Tibial nerve (tissue), 4 donors: ENCODE measurements at regions not wholly inside any gene's neighbourhood (a gene's known extent, or its start where the extent isn't known, plus 50 kb on each side); places are given as distances from the start of the nearest gene placed in this dataset.

ENCODE experiments used
- DNase-seq, 2 donors: peaks; one replicate each; pipeline ENCODE4 v3.0.0-alpha.2; 2019; ENCODE audit warnings: low spot score in 2 of 2
- H3K27ac ChIP-seq, 4 donors: fragments of 200-600 bp; sonication (generic) in 3 of 4; one replicate each; pipeline ENCODE4 v1.5.1; 2017 to 2019; ENCODE audit warnings: mild to moderate bottlenecking in 1 of 4
- H3K27me3 ChIP-seq, 2 donors: fragments of 200-600 bp; sonication (generic) in 1 of 2; one replicate each; pipeline versions ENCODE4 v1.5.1 to v1.6.0; 2017 to 2019
- H3K36me3 ChIP-seq, 3 donors: fragments of 200-600 bp; sonication (generic); one replicate each; pipeline ENCODE4 v1.5.1; 2018 to 2019
- H3K4me1 ChIP-seq, 4 donors: fragments of 200-600 bp; sonication (generic) in 3 of 4; one replicate each; pipeline ENCODE4 v1.5.1; 2017 to 2019
- H3K4me3 ChIP-seq, 4 donors: fragments of 200-600 bp; sonication (generic) in 3 of 4; one replicate each; pipeline ENCODE4 v1.5.1; 2017 to 2019; ENCODE audit warnings: mild to moderate bottlenecking in 1 of 4, moderate library complexity in 1 of 4
- H3K9me3 ChIP-seq, 4 donors: fragments of 200-600 bp; sonication (generic) in 3 of 4; one replicate each; pipeline ENCODE4 v1.5.1; 2017 to 2019
- EP300 ChIP-seq, 2 donors: sonication (generic); formaldehyde crosslinking; IDR thresholded peaks; one replicate each; pipeline ENCODE4 v1.6.1; 2017; ENCODE audit warnings: antibody characterized with exemption in 2 of 2, mild to moderate bottlenecking in 1 of 2
- POLR2A ChIP-seq, 2 donors: fragments of 450-650 bp; IDR thresholded peaks; one replicate each; pipeline ENCODE4 v1.6.1; 2017; ENCODE audit warnings: antibody characterized with exemption in 2 of 2, mild to moderate bottlenecking in 2 of 2, moderate library complexity in 2 of 2
- WGBS, 2 donors: methylation state at CpG; one replicate each; pipeline ENCODE4 v1.1.5; 2018; 5-methylcytosine and 5-hydroxymethylcytosine counted together
- TF ChIP-seq, protein P1 (sequence below), 5 experiments: fragments of 200-600 bp in 3 of 5; fragments of 450-650 bp in 2 of 5; sonication (generic) in 3 of 5; IDR thresholded peaks; one replicate each; pipeline ENCODE4 v1.5.1; 2016 to 2019; ENCODE audit warnings: antibody characterized with exemption in 5 of 5, mild to moderate bottlenecking in 3 of 5, moderate library complexity in 2 of 5

DNA sequence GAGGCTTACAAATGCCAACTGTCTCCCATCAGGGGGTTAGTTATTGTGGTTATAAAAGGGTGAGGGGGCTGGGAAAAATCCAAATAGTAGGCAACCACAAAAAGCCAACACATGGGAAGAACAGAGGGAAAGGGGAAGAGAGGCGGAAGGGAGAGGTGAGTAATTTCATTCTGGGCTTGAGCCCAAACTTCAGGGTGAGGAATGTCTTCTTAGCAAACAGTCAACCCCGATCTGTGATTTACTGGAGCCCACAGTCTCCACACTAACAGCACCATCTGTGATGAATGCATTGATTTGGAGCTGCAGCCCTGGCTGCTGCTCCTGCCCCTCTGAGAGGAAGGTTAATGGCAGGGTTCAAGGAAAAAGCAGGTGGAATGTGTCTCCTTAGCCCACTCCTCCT, 162.2 kb upstream of the GPR101 start:
- no peak overlapping the region for H3K4me3 ChIP-seq
- H3K9me3 ChIP-seq = no peaks in the 10 kb centered on the region
- no peak overlapping the region for H3K27ac ChIP-seq
- H3K27me3 ChIP-seq = peaks cover 0 to 3% of the 10 kb centered on the region in 2 donors
- no peaks in the 10 kb centered on the region for H3K4me1 ChIP-seq
- 42 to 44% methylated on average over 2 of the region's 2 CpGs for WGBS, 2 donors
- H3K36me3 ChIP-seq = no peaks in the 10 kb centered on the region
- DNase-seq = no peak
- TF ChIP-seq EP300 (IDR thresholded peaks at IDR 0.05) (no peak), POLR2A (IDR thresholded peaks at IDR 0.05) (no peak)
- TF ChIP-seq, protein P1, sequence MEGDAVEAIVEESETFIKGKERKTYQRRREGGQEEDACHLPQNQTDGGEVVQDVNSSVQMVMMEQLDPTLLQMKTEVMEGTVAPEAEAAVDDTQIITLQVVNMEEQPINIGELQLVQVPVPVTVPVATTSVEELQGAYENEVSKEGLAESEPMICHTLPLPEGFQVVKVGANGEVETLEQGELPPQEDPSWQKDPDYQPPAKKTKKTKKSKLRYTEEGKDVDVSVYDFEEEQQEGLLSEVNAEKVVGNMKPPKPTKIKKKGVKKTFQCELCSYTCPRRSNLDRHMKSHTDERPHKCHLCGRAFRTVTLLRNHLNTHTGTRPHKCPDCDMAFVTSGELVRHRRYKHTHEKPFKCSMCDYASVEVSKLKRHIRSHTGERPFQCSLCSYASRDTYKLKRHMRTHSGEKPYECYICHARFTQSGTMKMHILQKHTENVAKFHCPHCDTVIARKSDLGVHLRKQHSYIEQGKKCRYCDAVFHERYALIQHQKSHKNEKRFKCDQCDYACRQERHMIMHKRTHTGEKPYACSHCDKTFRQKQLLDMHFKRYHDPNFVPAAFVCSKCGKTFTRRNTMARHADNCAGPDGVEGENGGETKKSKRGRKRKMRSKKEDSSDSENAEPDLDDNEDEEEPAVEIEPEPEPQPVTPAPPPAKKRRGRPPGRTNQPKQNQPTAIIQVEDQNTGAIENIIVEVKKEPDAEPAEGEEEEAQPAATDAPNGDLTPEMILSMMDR (IDR thresholded peaks at IDR 0.05) = no peak

DNA sequence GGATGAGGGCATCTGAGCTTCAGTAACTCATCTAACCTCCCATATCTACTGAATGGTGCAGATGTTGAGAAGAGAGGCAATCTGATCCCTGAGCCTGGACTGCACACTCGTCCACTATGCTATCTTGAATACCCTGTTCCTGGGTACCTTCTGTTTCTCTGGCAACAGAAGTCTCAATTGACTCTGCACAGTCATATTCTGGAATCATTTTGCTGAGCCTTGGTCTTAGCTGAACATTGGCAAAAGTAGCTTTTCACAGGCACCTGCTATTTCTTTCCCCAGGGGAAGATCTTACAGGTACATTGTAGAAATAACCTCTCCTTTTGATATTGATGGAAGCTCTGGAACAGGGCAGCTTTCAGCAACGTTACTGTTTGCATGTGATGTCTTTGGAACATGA, 161.5 kb upstream of the GPR101 start:
- WGBS, 2 donors = 11 to 15% methylated on average over 2 of the region's 2 CpGs
- no peak for TF ChIP-seq POLR2A (IDR thresholded peaks at IDR 0.05)
- TF ChIP-seq EP300 (IDR thresholded peaks at IDR 0.05) = no peak
- TF ChIP-seq, protein P1 (IDR thresholded peaks at IDR 0.05) = no peak

DNA sequence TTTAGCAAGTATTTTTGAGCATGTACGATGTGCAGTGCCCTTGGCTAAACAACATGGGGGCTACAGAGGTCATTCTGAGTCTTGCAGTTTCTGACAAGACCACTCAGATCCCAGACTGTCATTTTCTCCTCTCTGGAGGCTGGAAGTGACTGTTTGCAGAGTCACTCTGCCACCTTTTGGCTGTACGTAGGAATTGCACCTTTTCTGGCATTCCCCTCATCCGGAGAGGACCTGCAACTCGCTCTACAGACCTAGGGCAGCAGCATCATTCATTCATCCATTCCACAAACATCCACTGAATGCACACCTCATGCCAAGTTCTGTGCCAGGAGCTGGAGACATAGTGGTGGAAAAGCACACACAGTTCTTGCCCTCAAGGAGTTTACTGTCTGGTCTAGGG, 160.4 kb upstream of the GPR101 start:
- DNase-seq = no peak
- Histone ChIP-seq H3K4me3 (no peak overlapping the region), H3K4me1 (no peaks in the 10 kb centered on the region), H3K9me3 (no peaks in the 10 kb centered on the region), H3K36me3 (no peaks in the 10 kb centered on the region), H3K27ac (no peak overlapping the region), H3K27me3 (peaks cover 0 to 3% of the 10 kb centered on the region in 2 donors)
- WGBS, 2 donors = 1 to 11% methylated on average over 3 to 4 of the region's 4 CpGs
- TF ChIP-seq POLR2A (IDR thresholded peaks at IDR 0.05) = no peak
- TF ChIP-seq, protein P1 (IDR thresholded peaks at IDR 0.05) = no peak
- TF ChIP-seq EP300 (IDR thresholded peaks at IDR 0.05) = no peak

More for the DNA sequence above, 161.5 kb upstream of the GPR101 start:
- H3K4me1 ChIP-seq = no peaks in the 10 kb centered on the region
- H3K27me3 ChIP-seq = peaks cover 0 to 3% of the 10 kb centered on the region in 2 donors
- H3K36me3 ChIP-seq = no peaks in the 10 kb centered on the region
- no peaks in the 10 kb centered on the region for H3K9me3 ChIP-seq
- H3K4me3 ChIP-seq = no peak overlapping the region
- DNase-seq = no peak
- H3K27ac ChIP-seq = no peak overlapping the region

DNA sequence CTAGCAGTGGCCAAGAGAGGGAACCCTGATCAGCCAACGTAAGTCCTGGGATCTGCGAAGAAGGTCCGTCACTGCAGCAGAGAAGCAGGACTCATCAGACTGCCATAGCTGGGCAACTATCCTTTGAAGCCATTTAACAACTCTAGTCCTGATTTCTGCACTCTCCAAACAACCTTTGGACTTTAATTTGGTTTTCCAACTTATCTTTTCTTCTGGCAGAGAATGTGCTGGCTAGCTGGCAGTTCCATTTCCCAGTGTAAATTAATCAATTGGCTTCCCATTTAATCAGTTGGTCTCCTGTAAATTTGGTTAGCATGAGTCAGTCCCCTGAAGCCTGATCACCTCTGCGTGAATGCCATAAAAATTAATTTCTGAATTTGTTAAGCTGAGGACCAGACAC, 153.7 kb upstream of the GPR101 start:
- WGBS, 2 donors = 77 to 92% methylated on average over 4 of the region's 4 CpGs
- H3K9me3 ChIP-seq = no peaks in the 10 kb centered on the region
- peaks cover 0 to 6% of the 10 kb centered on the region in 2 donors for H3K27me3 ChIP-seq
- H3K36me3 ChIP-seq = no peaks in the 10 kb centered on the region
- H3K27ac ChIP-seq = no peak overlapping the region
- no peak overlapping the region for H3K4me3 ChIP-seq
- no peak for DNase-seq
- TF ChIP-seq, protein P1 (IDR thresholded peaks at IDR 0.05) = no peak
- TF ChIP-seq EP300 (IDR thresholded peaks at IDR 0.05) = no peak
- TF ChIP-seq POLR2A (IDR thresholded peaks at IDR 0.05) = no peak
- no peaks in the 10 kb centered on the region for H3K4me1 ChIP-seq

DNA sequence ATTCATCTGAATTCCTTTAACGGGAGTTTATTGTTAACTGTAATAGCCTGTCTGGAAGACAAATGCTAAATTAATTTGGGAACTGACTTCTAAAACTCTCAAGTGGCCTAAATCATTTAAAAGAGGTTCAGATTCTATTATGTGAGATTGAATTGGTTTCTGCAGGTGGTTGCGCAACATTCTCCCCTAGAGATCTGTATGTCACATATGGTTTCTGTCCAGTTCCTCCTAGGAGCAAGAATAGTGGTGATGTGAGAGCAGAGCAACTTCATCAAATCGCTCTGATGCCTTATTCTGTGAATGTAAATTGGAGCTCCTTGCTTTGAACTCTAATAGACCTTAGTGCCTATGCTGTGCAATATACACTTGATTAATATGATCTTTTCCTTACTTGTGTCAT, 144.6 kb upstream of the GPR101 start:
- Histone ChIP-seq H3K4me3 (no peak overlapping the region), H3K36me3 (no peaks in the 10 kb centered on the region), H3K27me3 (peaks cover 0 to 8% of the 10 kb centered on the region in 2 donors), H3K4me1 (no peaks in the 10 kb centered on the region), H3K9me3 (no peaks in the 10 kb centered on the region), H3K27ac (no peak overlapping the region)
- 24 to 50% methylated on average over 3 of the region's 3 CpGs for WGBS, 2 donors
- TF ChIP-seq EP300 (IDR thresholded peaks at IDR 0.05) = no peak
- no peak for TF ChIP-seq POLR2A (IDR thresholded peaks at IDR 0.05)
- TF ChIP-seq, protein P1 (IDR thresholded peaks at IDR 0.05) = no peak
- no peak for DNase-seq
